Astrocyte (in vitro differentiated cells and primary cell): ENCODE measurements at regions not wholly inside any gene's neighbourhood (a gene's known extent, or its start where the extent isn't known, plus 50 kb on each side); places are given as distances from the start of the nearest gene placed in this dataset.

Experiments
- DNase-seq: peaks from one replicate; pipeline ENCODE4 v3.0.0-alpha.2; 2010; ENCODE audit warnings: low read depth
- FAIRE-seq: peaks from 2 replicates; lab custom pipeline; 2011; peaks lifted over from hg19 to GRCh38; lab: Jason Lieb, UNC
- H2AFZ ChIP-seq: 2 replicates; pipeline ENCODE4 v1.6.0; 2012; ENCODE audit warnings: low read depth, low read length, inconsistent platforms
- H3K27ac ChIP-seq: 2 replicates; pipeline ENCODE4 v1.5.1; 2011; ENCODE audit warnings: low read depth, low read length, inconsistent platforms
- H3K27me3 ChIP-seq: 2 replicates; pipeline ENCODE4 v1.6.0; 2011; ENCODE audit warnings: low read length, inconsistent platforms; ENCODE audit not compliant: insufficient read depth
- H3K36me3 ChIP-seq: 2 replicates; pipeline ENCODE4 v1.5.1; 2011; ENCODE audit warnings: low read length, inconsistent platforms; ENCODE audit not compliant: insufficient read depth
- H3K4me1 ChIP-seq: 2 replicates; pipeline ENCODE4 v1.5.1; 2011; ENCODE audit warnings: low read length, inconsistent platforms; ENCODE audit not compliant: insufficient read depth
- H3K4me2 ChIP-seq: 2 replicates; pipeline ENCODE4 v1.6.0; 2012; ENCODE audit warnings: low read length, inconsistent platforms
- H3K4me3 ChIP-seq: 2 replicates; pipeline ENCODE4 v1.5.1; 2011; ENCODE audit warnings: low read depth, mild to moderate bottlenecking, low read length, inconsistent platforms; ENCODE audit not compliant: insufficient read depth
- H3K79me2 ChIP-seq: 2 replicates; pipeline ENCODE4 v1.6.0; 2012; ENCODE audit warnings: mild to moderate bottlenecking, low read length, inconsistent platforms; ENCODE audit not compliant: insufficient read depth
- H3K9ac ChIP-seq: 2 replicates; pipeline ENCODE4 v1.6.0; 2012; ENCODE audit warnings: mild to moderate bottlenecking, low read length, inconsistent platforms
- H3K9me3 ChIP-seq: 2 replicates; pipeline ENCODE4 v1.5.1; 2012; ENCODE audit warnings: low read depth, mild to moderate bottlenecking, low read length, inconsistent platforms; ENCODE audit not compliant: insufficient read depth
- H4K20me1 ChIP-seq: 2 replicates; pipeline ENCODE4 v1.6.0; 2012; ENCODE audit warnings: low read length, inconsistent platforms; ENCODE audit not compliant: insufficient read depth
- H3K27ac Mint-ChIP-seq: one replicate; pipeline ENCODE4 v1.8.0; 2021; ENCODE audit warnings: mild to moderate bottlenecking, mixed read lengths; ENCODE audit not compliant: unreplicated experiment
- H3K27me3 Mint-ChIP-seq: one replicate; pipeline ENCODE4 v1.8.0; 2021; ENCODE audit warnings: low read depth, mixed read lengths; ENCODE audit not compliant: unreplicated experiment
- H3K36me3 Mint-ChIP-seq: one replicate; pipeline ENCODE4 v1.8.0; 2021; ENCODE audit warnings: low read depth, mixed read lengths; ENCODE audit not compliant: unreplicated experiment
- H3K4me1 Mint-ChIP-seq: one replicate; pipeline ENCODE4 v1.8.0; 2021; ENCODE audit warnings: low read depth, mixed read lengths; ENCODE audit not compliant: unreplicated experiment
- H3K4me3 Mint-ChIP-seq: one replicate; pipeline ENCODE4 v1.8.0; 2021; ENCODE audit warnings: mild to moderate bottlenecking, moderate library complexity, mixed read lengths; ENCODE audit not compliant: unreplicated experiment
- H3K9me3 Mint-ChIP-seq: one replicate; pipeline ENCODE4 v1.8.0; 2021; ENCODE audit warnings: mild to moderate bottlenecking, mixed read lengths; ENCODE audit not compliant: unreplicated experiment
- CTCF ChIP-seq: IDR thresholded peaks from 2 replicates; pipeline ENCODE4 v1.5.1; 2011; ENCODE audit warnings: low read depth, mild to moderate bottlenecking, inconsistent platforms, low read length, moderate library complexity; ENCODE audit not compliant: insufficient read depth
- EZH2 ChIP-seq: IDR thresholded peaks from 2 replicates; pipeline ENCODE4 v1.6.1; 2012; ENCODE audit warnings: mild to moderate bottlenecking, low read length, inconsistent platforms; ENCODE audit not compliant: insufficient read depth

DNA sequence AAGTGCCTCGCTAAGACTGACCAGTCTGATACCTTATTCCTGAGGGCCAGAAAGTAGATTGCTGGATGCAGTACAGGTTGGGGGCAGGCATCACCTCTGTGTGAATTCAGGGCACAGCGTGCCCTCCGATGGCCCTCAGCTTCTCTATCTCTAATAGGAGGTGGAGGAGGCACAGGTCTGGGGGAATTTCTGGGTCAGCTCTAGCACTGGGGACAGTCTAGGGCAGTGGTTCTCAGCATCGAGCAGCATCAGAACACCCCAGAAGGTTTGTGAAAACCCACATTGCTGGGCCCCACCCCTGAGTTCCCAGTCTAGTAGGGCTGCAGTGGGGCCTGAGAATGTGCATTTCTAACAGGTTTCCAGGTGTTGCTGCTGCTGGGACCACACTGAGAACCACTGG is 166.7 kb downstream of the CDC5L start:
- H3K27ac Mint-ChIP-seq = no peak overlapping the region
- no peak for FAIRE-seq
- peaks cover 17% of the 10 kb centered on the region for H3K27me3 ChIP-seq
- no peak overlapping the region for H3K9ac ChIP-seq
- no peak overlapping the region for H3K4me3 Mint-ChIP-seq
- H3K36me3 ChIP-seq = no peaks in the 10 kb centered on the region
- DNase-seq = no peak
- H3K9me3 ChIP-seq = no peaks in the 10 kb centered on the region
- H3K9me3 Mint-ChIP-seq = peaks cover 2% of the 10 kb centered on the region
- H3K36me3 Mint-ChIP-seq = no peaks in the 10 kb centered on the region
- no peak overlapping the region for H3K27ac ChIP-seq
- H3K27me3 Mint-ChIP-seq = peaks cover 39% of the 10 kb centered on the region
- no peak overlapping the region for H2AFZ ChIP-seq
- no peaks in the 10 kb centered on the region for H3K4me1 ChIP-seq
- no peak overlapping the region for H3K4me2 ChIP-seq
- no peaks in the 10 kb centered on the region for H3K79me2 ChIP-seq
- TF ChIP-seq CTCF = no peak
- TF ChIP-seq EZH2 = no peak
- no peak overlapping the region for H3K4me3 ChIP-seq
- H4K20me1 ChIP-seq = no peaks in the 10 kb centered on the region
- H3K4me1 Mint-ChIP-seq = no peaks in the 10 kb centered on the region

GRCh38 chr6:44554861-44555260 is 167.4 kb downstream of the CDC5L start:
- Histone ChIP-seq H3K27ac (no peak overlapping the region), H3K9me3 (no peaks in the 10 kb centered on the region), H2AFZ (no peak overlapping the region), H3K9ac (no peak overlapping the region), H3K79me2 (no peaks in the 10 kb centered on the region), H3K4me3 (no peak overlapping the region), H3K4me1 (no peaks in the 10 kb centered on the region), H3K36me3 (no peaks in the 10 kb centered on the region), H4K20me1 (no peaks in the 10 kb centered on the region), H3K27me3 (peaks cover 17% of the 10 kb centered on the region), H3K4me2 (no peak overlapping the region)
- TF ChIP-seq EZH2 (no peak), CTCF (no peak)
- Mint-ChIP-seq H3K36me3 (no peaks in the 10 kb centered on the region), H3K4me3 (no peak overlapping the region), H3K27ac (no peak overlapping the region), H3K9me3 (peaks cover 2% of the 10 kb centered on the region), H3K4me1 (no peaks in the 10 kb centered on the region), H3K27me3 (peaks cover 38% of the 10 kb centered on the region)
- no peak for FAIRE-seq
- no peak for DNase-seq

DNA sequence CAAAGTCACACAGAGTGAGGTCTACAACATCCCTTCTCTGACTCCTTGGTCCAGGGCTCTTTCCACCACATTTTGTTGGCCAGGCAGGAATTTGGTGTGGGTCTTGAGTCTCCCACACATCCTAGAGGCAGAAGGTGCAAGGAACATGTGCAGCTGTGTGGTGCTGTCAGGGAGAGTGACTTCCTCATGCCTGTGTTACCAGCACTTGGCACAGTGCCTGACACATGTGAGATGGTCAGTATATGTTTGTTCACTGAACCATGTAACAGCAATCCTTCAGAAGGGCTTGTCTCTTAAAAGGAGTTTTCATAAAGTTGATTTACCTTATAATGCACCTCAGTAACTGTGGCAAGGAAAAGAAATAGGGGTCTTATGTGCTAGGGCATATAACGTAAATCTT is 168.5 kb downstream of the CDC5L start:
- TF ChIP-seq CTCF (no peak), EZH2 (no peak)
- H3K4me3 ChIP-seq = no peak overlapping the region
- no peak for FAIRE-seq
- no peak overlapping the region for H3K27ac ChIP-seq
- H3K9me3 ChIP-seq = no peaks in the 10 kb centered on the region
- H3K9ac ChIP-seq = no peak overlapping the region
- no peaks in the 10 kb centered on the region for H3K4me1 ChIP-seq
- no peak overlapping the region for H3K4me3 Mint-ChIP-seq
- H4K20me1 ChIP-seq = no peaks in the 10 kb centered on the region
- H3K79me2 ChIP-seq = no peaks in the 10 kb centered on the region
- H3K4me2 ChIP-seq = no peak overlapping the region
- DNase-seq = no peak
- no peaks in the 10 kb centered on the region for H3K4me1 Mint-ChIP-seq
- peaks cover 16% of the 10 kb centered on the region for H3K27me3 ChIP-seq
- peaks cover 34% of the 10 kb centered on the region for H3K27me3 Mint-ChIP-seq
- H3K36me3 ChIP-seq = no peaks in the 10 kb centered on the region
- H3K27ac Mint-ChIP-seq = no peak overlapping the region
- no peaks in the 10 kb centered on the region for H3K36me3 Mint-ChIP-seq
- H2AFZ ChIP-seq = no peak overlapping the region
- H3K9me3 Mint-ChIP-seq = no peaks in the 10 kb centered on the region
